Right hindlimb (tissue), 1 donor: ENCODE measurements at regions not wholly inside any gene's neighbourhood (a gene's known extent, or its start where the extent isn't known, plus 50 kb on each side); places are given as distances from the start of the nearest gene placed in this dataset.
"Not testable (repeated sequence)": the region's sequence is repeated elsewhere in the genome, so short reads cannot be mapped to it uniquely, and the experiment has no call there.

ENCODE experiments used
- DNase-seq: peaks from one replicate; pipeline ENCODE4 v3.0.0-alpha.2; 2018

DNA sequence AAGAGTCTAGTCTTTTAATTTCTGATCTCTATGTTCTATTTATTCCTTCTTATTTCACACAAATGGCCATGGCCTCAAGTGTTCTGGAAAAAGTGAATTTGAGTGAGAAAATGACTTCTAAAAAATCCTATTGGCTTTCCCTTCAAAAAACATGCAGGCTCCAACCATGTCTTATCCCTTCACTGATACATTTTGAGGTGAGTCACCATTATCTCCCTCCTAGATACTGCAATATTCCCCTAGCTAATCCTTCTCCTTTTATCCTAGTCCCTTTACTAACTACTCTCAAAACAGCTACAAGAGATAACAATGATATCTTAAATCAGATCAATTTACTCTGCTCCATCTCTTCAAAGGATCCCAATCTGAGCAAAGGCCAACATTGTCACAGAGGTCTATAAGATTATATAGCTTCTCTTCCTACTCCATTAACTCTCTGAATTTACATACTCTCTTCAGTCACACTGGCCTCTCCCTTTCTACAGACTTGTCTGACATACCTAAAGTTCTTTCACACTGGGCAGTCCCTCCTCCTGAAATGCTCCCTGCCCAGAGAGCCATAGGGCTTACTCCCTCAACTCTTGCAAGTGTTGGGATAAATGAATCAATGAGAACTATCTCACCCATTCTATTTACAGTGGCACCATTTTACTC lies 129.2 kb downstream of the TENT5A start:
- DNase-seq = no peak

DNA sequence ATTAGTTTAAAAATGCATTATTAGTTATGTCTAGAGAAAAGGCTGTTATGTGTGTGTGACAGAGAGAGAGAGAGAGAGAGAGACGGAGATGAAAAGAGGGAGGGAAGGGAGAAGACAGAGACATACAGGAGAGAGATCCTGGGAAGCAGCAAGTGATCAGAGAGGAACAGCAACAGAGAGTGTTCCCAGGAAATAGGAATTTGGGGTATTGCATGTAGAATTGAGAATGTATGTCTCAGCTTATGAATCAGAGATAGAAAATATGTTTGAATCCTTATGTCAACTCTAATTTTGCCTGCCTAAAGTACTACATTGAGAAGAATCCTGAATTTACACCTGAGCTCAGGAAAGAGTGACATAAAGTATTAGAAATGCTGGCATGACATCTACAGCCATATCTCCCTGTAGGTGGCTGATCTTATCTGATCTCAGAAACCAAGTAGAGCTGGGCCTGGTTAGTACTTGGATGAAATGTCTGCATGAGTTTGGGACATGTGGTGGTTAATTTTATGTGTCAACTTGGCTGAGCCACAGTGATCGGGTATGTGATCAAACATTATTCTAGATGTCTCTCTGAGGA lies 130.6 kb downstream of the TENT5A start:
- DNase-seq = no peak

DNA sequence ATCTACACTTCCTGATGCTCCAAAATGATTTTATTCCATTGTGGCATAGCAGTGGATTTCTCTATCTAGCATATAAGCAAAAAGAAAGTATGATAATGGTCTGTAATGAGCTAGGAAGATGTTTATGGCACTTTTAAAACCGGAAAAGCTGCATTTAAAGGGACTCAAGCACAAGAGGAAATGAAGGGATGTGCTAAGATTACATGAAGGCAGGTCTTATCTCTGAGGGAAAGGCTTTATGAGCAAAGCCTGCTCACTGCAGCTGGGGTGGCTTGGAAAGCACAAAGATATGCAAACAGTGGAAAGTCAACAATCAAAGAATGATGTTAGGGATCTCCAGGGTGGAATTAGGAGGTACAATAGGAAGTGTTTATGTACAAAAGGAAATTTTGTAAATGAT lies 138.2 kb downstream of the TENT5A start:
- no peak for DNase-seq

DNA sequence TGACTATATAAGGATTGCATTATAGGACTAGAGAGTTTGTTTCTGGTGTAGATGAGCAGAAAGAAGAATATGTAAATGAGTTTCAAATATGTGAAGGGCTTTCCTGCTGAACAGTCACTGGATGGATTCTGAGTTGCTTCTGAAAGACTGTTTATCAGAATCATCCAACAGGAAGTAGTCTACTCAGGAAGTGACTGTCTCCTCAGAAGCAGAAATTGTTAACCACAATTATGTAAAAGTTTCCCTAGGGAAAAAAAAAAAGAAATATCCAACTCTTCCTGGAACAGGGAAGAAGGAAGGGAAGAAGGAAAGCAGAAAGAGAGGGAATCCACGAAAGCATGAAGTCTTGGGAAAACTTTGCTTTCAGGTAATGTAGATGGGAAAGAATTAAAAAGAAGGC lies 138.9 kb downstream of the TENT5A start:
- DNase-seq = no peak

DNA sequence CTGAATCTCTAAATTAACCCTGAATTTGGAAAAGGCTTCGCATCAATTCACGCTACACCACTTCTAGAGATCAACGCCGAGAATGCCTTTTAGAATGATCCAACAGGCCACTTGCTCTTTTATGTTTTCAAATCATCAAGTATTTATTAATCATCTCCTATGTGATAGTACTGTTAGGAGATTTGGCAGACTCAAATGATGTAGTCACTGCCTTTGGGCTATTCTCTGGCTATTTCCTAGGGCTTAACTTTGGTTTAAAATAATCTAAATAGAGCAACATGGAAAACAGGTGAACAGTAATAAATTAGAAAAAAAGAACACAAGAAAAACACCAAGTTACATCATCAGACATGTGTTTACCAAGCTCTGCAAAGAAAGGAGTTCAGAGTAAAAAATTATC lies 140.3 kb downstream of the TENT5A start:
- no peak for DNase-seq

DNA sequence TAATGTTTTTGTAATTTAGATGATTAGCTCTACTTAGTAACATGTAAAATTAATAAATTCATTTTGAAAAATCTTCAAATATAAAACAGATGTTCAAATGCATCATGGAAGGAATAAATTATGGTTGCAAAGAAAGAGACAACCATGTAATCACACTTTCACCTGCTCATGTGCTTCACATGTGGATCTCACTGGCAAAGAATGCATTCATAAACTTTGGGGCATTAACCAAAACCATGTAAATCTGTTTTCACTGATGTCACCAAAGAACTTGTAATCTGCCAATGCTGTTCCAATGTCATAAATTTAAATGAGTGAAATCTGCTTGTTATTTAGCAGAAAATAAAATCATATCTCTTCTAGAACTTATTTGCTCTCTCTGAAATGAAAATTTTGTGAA lies 142.7 kb downstream of the TENT5A start:
- DNase-seq = no peak

DNA sequence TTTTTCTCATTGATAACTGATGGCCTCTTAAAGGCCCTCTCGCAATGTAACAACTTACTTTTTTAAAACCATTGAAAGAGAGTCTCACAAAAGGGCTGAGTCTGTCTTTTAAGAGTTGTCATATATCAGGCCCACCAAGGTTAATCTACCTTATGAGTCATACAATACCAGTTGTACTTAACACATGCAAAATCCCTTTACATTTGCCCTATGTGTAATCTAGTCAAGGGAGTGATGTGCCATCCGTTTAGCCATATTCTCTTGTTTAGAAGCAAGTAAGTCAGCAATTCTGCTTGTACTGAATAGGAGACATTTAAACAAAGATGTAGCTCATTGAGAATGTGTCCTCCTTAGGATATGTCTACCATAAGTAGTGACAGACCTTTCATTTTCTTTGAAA lies 143.7 kb downstream of the TENT5A start:
- no peak for DNase-seq

DNA sequence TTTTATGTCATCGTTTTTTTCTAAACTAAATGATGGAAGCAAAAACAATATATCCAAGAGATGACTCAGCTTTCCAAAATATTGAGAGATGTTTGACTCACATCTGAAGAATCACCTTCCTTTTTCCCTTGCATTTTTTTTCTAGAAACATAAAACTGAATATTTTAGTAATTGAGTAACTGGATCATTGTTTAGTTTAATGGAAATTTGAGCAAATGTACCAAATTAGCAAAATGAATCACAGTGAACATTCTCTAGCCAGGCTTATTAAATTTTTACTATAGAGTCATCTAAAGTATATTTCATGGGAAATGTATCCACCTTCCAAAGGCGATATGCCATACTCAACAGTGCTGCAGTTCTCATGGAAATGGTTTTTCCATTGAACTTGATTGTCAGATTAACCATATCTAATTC lies 145.5 kb downstream of the TENT5A start:
- DNase-seq = no peak

DNA sequence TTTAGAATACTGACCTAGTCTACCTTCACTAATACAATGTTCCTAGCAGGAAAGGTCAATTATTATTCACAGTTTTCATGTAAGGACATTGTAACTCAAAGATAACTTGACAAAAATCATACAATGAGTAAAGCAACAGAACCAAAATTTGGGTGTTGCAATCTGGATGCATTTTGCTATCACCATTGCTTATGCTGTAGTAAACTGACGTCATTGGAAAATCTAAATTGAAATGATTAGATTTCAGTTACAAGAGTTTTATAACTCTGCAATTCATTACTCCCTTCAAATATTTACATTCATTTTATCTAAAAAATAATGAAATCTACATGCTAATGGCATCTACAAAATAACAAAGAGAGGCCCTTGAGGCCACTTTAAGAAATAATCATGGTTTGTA lies 147.0 kb downstream of the TENT5A start:
- DNase-seq = no peak

DNA sequence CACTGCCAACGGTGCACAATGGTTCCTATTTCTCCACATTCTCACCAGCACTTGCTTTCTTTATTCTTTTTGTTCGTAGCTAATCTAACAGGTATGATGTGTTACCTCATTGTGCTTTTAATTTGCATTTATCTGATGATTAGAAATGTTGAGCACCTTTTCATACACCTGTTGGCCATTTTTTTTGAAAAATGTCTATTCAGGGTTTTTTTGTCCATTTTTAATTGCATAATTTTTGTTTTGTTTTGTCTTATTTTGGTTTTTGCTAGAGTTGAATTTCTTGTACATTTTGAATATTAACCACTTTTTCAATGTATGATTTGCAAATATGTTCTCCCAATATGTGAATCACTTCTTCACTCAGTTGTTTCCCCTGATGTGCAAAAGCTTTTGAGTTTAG lies 150.6 kb downstream of the TENT5A start:
- no peak for DNase-seq

DNA sequence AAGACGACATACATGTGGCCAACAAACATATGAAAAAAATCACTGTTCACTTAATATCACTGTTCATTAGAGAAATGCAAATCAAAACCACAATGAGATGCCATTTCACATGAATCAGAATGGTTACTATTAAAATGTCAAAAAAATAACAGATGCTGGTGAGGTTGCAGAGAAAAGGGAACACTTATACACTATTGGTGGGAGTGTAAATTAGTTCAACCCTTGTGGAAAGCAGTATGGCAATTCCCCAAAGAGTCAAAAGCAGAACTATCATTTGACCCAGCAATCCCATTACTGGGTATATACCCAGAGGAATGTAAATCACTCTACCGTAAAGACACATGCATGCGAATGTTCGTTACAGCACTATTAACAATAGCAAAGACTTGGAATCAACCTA lies 152.0 kb downstream of the TENT5A start:
- not testable (repeated sequence) for DNase-seq

DNA sequence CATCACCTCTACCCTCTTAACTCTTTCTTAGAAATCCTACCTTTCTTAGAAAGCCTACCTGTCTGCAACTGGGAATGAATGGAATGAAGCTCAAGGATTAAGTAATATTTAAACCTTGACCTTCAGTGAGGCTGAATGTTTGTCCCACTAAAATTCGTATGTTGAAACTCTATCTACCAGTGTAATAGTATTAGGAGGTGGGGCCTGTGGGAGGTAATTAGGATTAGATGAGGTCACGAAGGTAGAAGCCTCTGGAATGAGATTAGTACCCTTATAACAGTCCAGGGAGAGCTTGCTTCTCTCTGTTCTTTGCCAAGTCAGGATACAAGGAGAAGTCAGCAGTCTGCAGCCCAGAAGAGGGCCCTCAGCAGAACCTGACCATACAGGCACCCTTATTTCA lies 158.0 kb downstream of the TENT5A start:
- DNase-seq = no peak

DNA sequence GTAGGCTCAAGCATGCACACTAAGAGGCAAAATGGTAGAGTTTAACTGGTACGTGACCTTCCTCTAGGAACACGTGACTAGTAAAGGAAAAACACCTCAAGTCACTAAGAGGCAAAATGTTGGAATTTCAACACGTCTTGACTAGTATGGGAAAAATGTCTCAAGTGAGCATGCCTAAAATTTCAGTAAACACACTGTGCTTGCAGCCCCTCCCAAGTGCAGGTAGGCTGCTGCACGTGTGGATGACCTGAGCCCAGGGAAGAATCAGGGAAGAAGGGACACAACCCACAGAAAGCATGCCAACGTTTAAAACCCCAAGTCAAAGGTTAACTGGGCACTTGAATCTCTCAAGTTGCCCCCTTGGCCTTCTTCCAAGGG lies 162.2 kb downstream of the TENT5A start:
- DNase-seq = no peak

DNA sequence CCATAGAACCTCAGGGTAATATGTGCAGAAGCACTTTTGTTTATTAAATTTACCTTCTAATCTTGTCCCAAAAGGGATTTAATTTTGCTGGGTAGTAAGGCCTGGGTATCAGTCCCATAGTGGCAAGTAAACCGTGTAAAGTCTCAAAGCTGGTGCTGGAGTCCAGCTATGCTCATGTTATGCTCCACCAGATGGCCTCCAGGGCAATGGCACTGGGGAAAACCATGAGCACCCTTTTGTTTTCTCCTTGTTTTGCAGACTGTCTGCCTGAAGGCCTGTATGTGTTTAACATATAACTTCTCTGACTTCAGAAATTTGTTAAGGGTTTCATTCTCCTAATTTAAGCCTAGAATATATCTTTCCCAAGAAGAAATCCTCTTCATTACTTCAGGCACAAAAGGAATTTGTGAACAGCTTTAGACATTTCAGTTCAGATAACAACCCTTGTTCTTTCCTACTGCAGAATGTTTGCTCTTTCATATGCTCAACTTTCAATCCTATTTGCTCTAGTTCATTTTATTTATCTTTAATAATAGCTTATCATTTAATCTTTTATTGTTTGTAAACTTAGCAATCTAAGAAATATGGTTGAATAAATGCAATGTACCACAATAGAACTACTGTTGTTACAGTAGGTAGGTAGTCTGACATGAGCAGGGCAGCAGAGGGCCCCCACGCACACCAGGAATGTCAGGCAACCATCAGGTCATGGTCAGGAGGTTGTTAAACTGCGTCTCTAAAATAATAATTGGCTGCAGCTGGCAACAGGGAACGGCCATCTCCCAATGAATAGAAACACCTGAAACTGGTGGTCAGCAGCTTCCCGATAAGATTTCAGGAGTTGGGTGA lies 162.8 kb downstream of the TENT5A start:
- no peak for DNase-seq

DNA sequence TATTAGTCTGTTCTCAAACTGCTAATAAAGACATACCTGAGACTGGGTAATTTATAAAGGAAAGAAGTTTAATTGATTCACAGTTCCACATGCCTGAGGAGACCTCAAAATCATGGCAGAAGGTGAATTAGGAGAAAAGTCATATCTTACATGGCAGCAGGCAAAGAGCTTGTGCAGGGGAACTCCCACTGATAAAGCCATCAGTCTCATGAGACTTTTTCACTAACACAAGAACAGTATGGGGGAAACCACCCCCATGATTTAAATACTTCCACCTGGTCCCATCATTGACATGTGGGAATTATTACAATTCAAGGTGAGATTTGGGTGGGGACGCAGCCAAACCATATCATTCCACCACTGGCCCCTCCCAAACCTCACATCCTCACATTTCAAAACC lies 166.8 kb downstream of the TENT5A start:
- DNase-seq = not testable (repeated sequence)

DNA sequence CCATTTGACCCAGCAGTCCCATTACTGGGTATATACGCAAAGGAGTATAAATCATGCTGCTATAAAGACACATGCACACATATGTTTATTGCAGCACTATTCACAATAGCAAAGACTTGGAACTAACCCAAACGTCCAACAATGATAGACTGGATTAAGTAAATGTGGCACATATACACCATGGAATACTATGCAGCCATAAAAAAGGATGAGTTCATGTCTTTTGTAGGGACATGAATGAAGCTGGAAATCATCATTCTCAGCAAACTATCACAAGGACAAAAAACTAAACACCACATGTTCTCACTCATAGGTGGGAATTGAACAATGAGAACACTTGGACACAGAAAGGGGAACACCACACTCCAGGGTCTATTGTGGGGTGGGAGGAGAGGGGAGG lies 168.3 kb downstream of the TENT5A start:
- not testable (repeated sequence) for DNase-seq

DNA sequence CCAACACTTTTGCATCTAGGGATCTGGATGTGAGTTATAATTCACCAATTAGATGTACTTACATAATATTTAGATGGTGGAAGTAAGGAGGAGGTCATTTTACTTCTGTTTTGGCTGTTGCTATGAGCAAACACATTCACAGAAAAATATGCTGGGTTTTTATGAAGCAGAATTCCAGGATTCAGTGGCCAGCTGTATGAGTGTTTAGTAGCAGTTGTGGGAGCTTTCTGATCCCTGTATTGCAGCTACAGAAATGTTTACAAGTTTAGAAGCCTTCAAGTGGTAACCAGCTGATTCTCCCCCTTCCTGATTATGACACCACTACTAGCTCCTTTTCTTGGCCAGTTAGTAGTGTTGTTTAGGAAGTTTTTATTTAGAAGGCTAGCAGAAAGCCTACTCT lies 177.0 kb downstream of the TENT5A start:
- no peak for DNase-seq

DNA sequence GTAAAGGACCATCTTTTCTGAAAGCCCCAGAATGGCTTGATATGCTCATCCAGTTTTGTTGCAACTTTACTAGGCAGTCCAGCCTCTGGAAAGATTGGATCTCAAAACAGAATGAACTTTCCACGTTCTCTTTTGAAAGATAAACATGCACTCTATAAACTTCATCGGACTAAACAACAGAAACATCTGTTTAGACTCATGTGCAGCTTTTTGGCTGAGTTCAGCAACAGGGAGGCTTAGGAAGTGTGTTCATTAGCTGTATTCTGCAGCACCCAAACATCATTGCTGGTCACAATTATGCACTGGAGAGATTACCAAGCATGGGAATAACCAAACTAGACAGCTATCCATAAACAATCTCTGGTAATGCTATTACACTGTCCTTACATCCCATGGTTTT lies 180.5 kb downstream of the TENT5A start:
- no peak for DNase-seq

DNA sequence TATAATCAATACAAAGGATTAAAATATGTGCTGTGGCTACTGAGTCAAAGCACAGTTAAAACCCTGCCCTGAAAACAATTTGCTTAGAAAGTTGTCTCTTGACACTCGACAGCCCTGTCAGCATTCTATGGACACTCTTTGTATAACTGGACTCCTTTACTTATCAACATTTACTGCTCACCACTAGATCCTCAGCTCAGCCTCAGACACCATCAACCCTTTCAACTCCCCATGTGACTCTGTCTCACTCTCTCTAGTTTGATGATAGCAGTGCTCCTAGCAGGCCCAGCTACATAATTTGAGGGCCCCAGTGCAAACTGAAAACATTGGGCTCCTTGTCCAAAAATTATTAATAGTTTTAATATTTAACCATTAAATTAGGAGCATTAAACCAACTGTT lies 181.8 kb downstream of the TENT5A start:
- DNase-seq = no peak

DNA sequence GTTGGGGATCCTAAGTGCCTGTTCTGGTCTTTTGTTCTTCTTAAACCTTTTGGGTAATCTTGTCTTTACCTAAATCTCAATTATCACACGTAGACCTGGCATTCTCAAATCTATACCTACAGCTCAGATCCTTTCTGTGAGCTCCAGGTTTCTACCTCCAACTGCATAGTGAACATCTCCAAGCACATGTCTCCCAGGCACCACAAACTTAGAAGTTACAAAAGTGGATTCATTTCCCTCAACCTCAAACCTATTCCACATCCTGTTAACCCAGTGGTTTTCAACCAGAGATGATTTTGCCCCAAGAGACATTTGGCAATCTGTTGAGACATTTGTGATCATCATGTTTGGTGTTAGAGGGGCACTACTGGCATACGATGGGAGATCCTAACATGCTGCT lies 183.5 kb downstream of the TENT5A start:
- no peak for DNase-seq

DNA sequence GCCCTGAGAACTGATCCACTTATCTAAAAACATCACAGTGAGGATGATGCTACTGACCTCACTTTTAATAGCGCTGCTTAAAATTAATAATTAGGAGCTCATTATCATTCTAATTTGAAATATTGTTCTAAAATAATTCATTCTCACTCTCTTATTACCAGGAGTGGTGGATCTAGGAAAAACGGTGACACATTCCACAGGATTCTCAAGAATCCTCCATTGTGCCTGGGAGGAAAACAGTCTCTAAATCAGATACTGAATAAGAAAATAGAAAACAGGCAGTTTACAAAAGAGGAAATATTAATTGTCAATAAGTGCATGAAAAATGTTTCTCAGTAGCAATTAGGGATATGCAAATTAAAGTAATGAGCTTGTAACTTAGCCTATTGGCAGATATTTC lies 187.4 kb downstream of the TENT5A start:
- DNase-seq = no peak

DNA sequence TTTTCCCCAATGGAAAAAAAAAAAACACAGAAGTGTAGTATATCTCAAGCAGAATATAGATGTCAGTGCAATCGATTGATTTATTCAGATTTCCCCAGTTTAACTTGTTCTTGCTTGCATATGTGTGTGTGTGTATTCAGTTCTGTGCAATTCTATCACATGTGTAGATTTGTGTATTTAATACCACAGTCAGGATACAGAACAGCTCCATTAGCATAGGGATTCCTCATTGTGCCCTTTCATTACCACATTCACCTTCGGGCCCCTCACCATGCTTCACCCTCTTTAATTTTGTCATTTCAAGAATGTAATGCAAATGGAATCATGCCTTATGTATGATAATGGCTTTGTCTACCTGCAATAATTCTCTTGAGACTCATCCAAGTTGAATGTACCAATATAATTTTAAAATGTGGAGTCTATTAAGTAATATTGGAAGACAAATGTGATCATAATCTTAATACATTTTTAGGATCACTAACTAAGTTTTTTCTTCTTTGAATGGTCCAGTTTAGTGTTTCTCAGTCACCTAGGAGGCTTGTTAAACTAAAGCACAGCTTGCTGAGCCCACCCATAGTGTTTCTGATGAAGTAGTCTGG lies 187.9 kb downstream of the TENT5A start:
- no peak for DNase-seq

DNA sequence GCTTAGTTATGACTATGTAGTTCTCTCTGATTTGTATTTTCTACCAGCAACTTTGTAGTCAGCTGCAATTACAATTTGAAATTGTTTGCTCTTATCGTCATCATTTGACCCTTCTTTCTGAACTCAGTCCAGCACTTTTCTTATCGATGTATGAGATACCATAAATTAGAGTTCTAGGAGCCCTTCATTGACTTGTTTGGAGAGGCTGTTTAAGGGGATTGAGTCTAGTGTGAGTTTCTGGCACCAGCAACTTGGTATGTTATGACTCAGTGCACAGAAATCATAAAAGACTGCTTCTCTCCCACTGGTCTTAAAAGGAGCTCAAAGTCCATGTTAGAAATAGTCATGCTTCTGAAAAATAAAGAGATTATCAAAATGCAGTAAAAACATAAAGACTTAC lies 190.3 kb downstream of the TENT5A start:
- no peak for DNase-seq

DNA sequence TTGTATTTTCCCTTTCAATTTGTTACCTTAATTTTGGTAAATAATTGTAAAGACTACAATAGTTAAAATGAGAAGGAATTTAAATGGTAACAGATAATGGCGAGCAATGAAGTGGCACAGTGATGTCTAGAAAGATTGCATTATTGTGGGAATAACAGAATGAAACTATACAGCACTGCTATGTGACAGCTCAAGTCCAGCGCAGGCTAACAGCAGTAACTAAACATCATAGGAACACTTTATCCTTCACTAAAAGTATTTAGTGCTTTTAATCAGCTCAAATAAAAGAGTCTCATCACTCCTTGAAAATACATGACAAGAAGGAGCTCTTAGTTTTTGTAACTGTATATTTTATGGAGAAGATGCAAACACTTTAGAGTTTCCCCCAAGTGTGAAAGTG lies 190.8 kb downstream of the TENT5A start:
- no peak for DNase-seq
